ENCODE measurements at regions not wholly inside any gene's neighbourhood (a gene's known extent, or its start where the extent isn't known, plus 50 kb on each side); places are given as distances from the start of the nearest gene placed in this dataset.
A peak's percentile ranks its signal among the peaks of the same experiment; 100 is the strongest.

DNA sequence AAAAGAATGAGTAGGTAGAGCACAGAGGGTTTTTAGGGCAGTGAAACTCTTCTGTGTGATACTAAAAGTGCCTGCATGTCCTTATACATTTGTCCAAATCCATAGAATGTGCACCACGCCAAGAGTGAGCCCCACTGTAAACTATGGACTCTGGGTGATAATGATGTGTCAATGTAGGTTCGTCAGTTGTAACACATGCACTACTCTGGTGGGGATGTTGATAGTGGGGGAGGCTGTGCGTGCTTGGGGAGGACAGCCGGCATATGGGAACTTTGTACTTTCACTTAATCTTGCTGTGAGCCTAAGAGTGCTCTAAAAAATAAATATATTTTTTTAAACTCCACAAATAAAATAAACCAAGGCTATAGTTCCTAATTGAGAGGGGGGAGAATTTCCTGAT lies 319.2 kb downstream of the SHQ1 start:
- Histone ChIP-seq H3K27me3 (no peaks in the 10 kb centered on the region), H3K36me3 (no peaks in the 10 kb centered on the region), H3K27ac (no peak overlapping the region), H3K4me1 (no peaks in the 10 kb centered on the region), H3K9me3 (no peaks in the 10 kb centered on the region), H3K4me3 (no peak overlapping the region)
- no peak for DNase-seq
- intact Hi-C loops (cut with DNase I; ENCODE audit: low total_unique reads) (no loop called here), in situ Hi-C loops (cut with MboI; ENCODE audit: low pct_ligation_motif_present in 1 of 4, low pct_unique_long_range_greater_than_20kb in 1 of 4, low sequenced_read_pairs in 3 of 4) (no loop called here)
- 80 to 100% methylated on average over 1 to 4 of the region's 4 CpGs for WGBS, 2 donors (ENCODE audit: low coverage in 1 of 2)
- TF ChIP-seq CTCF (IDR thresholded peaks at IDR 0.05) (no peak), EP300 (IDR thresholded peaks at IDR 0.05; ENCODE audit: low read depth) (no peak), POLR2A (IDR thresholded peaks at IDR 0.05) (no peak), POLR2AphosphoS5 (IDR thresholded peaks at IDR 0.05) (no peak)

DNA sequence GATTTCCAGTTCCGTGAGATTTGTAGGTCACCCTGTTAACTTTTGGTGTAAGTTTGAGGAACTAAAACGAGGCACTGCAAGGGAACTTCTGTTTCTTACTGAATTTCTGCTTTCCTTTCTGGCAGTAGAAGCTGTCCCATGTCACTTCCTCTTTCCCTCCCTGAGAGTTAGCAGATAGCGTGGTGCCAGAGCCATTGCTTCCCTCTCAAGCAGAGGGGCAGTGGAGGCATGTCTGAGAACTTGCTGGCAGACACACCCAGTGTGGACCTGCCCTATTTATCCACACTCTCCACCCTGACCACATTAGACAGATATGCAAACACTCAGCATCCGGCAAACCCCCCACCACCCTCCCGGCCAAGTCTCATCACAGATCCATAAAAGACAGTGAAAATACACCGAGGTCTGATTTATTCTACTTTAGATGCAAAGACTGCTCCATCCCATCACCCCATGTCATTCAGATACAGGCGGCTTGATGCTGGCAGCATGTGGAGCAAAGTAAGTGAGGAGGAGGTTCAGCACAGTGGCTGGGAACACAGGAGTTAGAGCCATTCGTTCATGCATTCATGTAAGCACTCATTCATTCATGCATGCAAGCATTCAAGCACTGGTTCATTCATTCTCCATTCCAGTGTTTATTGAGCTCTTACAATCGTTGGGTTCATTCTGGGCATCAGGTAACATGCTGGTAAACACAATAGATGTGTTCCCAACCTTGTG lies 324.7 kb downstream of the SHQ1 start:
- in situ Hi-C loops (cut with MboI; ENCODE audit: low pct_ligation_motif_present in 1 of 4, low pct_unique_long_range_greater_than_20kb in 1 of 4, low sequenced_read_pairs in 3 of 4) (no loop called here), intact Hi-C loops (cut with DNase I; ENCODE audit: low total_unique reads) (no loop called here)
- Histone ChIP-seq H3K4me3 (no peak overlapping the region), H3K27me3 (no peaks in the 10 kb centered on the region), H3K9me3 (no peaks in the 10 kb centered on the region), H3K27ac (peak overlapping the region; percentile 44 to 55 (median 50)), H3K4me1 (peaks cover 0 to 10% (median 3%) of the 10 kb centered on the region in 4 donors), H3K36me3 (no peaks in the 10 kb centered on the region)
- peak; percentile 45 for DNase-seq
- WGBS, 2 donors (ENCODE audit: low coverage in 1 of 2) = 28 to 48% methylated on average over 4 to 9 of the region's 9 CpGs
- no peak for TF ChIP-seq POLR2A (IDR thresholded peaks at IDR 0.05)
- no peak for TF ChIP-seq POLR2AphosphoS5 (IDR thresholded peaks at IDR 0.05)
- no peak for TF ChIP-seq CTCF (IDR thresholded peaks at IDR 0.05)
- no peak for TF ChIP-seq EP300 (IDR thresholded peaks at IDR 0.05; ENCODE audit: low read depth)

DNA sequence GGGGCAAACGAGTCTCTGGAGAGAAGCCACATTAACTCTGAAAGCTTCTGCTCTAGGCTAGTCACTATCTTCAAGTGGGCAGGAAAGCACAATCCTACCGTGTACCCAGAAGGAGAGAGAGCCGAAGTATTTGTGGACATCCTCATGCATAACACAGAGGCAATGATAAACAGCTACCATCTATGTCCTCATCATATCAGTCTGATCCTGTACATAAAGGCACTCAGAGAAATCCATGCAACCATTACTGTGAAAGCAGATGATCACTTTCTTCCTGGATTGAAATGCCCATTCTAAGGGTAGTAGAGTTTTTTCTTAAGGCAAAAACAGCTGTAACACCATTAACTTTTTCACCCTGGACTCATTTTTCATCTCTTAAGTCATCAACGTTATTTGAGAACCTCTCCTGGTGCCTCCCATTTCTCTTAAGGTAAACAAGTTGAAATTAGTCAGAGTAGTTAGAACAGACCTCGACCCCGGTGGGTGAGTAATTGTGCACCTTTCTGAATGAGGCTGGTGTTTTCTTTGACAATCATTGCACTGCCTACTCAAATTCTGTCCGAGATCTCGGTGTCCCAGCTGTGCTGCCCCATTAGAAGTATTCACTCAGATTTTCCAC lies 327.4 kb downstream of the SHQ1 start:
- DNase-seq = no peak
- H3K27me3 ChIP-seq = no peaks in the 10 kb centered on the region
- no peaks in the 10 kb centered on the region for H3K9me3 ChIP-seq
- H3K36me3 ChIP-seq = no peaks in the 10 kb centered on the region
- H3K27ac ChIP-seq = no peak overlapping the region
- intact Hi-C loops (cut with DNase I; ENCODE audit: low total_unique reads) (no loop called here), in situ Hi-C loops (cut with MboI; ENCODE audit: low pct_ligation_motif_present in 1 of 4, low pct_unique_long_range_greater_than_20kb in 1 of 4, low sequenced_read_pairs in 3 of 4) (no loop called here)
- TF ChIP-seq EP300 (IDR thresholded peaks at IDR 0.05; ENCODE audit: low read depth) = no peak
- no peak for TF ChIP-seq POLR2AphosphoS5 (IDR thresholded peaks at IDR 0.05)
- TF ChIP-seq POLR2A (IDR thresholded peaks at IDR 0.05) = no peak
- no peak for TF ChIP-seq CTCF (IDR thresholded peaks at IDR 0.05)
- 69 to 70% methylated on average over 4 to 8 of the region's 8 CpGs for WGBS, 2 donors (ENCODE audit: low coverage in 1 of 2)
- no peak overlapping the region for H3K4me3 ChIP-seq
- H3K4me1 ChIP-seq = peaks cover 0 to 20% (median 8%) of the 10 kb centered on the region in 4 donors

- H3K4me3 ChIP-seq = no peak overlapping the region
- no peaks in the 10 kb centered on the region for H3K9me3 ChIP-seq
- H3K36me3 ChIP-seq = no peaks in the 10 kb centered on the region
- H3K27me3 ChIP-seq = no peaks in the 10 kb centered on the region
- H3K4me1 ChIP-seq = peaks cover 0 to 20% (median 8%) of the 10 kb centered on the region in 4 donors
- no peak overlapping the region for H3K27ac ChIP-seq
- no peak for DNase-seq
- in situ Hi-C loops (cut with MboI; ENCODE audit: low pct_ligation_motif_present in 1 of 4, low pct_unique_long_range_greater_than_20kb in 1 of 4, low sequenced_read_pairs in 3 of 4) = no loop called here
- 75 to 90% methylated on average over 1 to 4 of the region's 4 CpGs for WGBS, 2 donors (ENCODE audit: low coverage in 1 of 2)
- TF ChIP-seq POLR2AphosphoS5 (IDR thresholded peaks at IDR 0.05) = no peak
- no peak for TF ChIP-seq POLR2A (IDR thresholded peaks at IDR 0.05)
- no peak for TF ChIP-seq CTCF (IDR thresholded peaks at IDR 0.05)
- no peak for TF ChIP-seq EP300 (IDR thresholded peaks at IDR 0.05; ENCODE audit: low read depth)
- intact Hi-C loops (cut with DNase I; ENCODE audit: low total_unique reads) = no loop called here
These were observed 328.2 kb downstream of the SHQ1 start for GRCh38 chr3:72519946-72520604.

Measured in transverse colon (tissue), 4 donors.